Activated CD4-positive, alpha-beta memory T cell treated with anti-CD3 and anti-CD28 coated beads for 36 hours (primary cell): ENCODE measurements at regions not wholly inside any gene's neighbourhood (a gene's known extent, or its start where the extent isn't known, plus 50 kb on each side); places are given as distances from the start of the nearest gene placed in this dataset.
"Not testable (repeated sequence)": the region's sequence is repeated elsewhere in the genome, so short reads cannot be mapped to it uniquely, and the experiment has no call there.

Experiments
- CTCF ChIA-PET: fragments of 350-600 bp; sonication (Branson Sonifier 250); formaldehyde crosslinking; loops from one replicate; lab custom pipeline; 2021; ENCODE audit warnings: antibody characterized with exemption, inconsistent platforms; lab: Charles Lee
- POLR2A ChIA-PET: fragments of 350-600 bp; sonication (Branson Sonifier 250); formaldehyde crosslinking; loops from one replicate; lab custom pipeline; 2021; ENCODE audit warnings: antibody characterized with exemption; lab: Charles Lee
- DNase-seq: peaks from one replicate; pipeline ENCODE4 v3.0.0-alpha.2; 2020
- H3K27ac Mint-ChIP-seq: one replicate; pipeline ENCODE4 v1.8.0; 2021; ENCODE audit warnings: mixed read lengths
- H3K27me3 Mint-ChIP-seq: one replicate; pipeline ENCODE4 v1.8.0; 2021; ENCODE audit warnings: mixed read lengths
- H3K36me3 Mint-ChIP-seq: one replicate; pipeline ENCODE4 v1.8.0; 2021; ENCODE audit warnings: mixed read lengths
- H3K4me1 Mint-ChIP-seq: one replicate; pipeline ENCODE4 v1.8.0; 2021; ENCODE audit warnings: low read depth, mixed read lengths
- H3K4me3 Mint-ChIP-seq: one replicate; pipeline ENCODE4 v1.8.0; 2021; ENCODE audit warnings: mild to moderate bottlenecking, mixed read lengths
- H3K9me3 Mint-ChIP-seq: one replicate; pipeline ENCODE4 v1.8.0; 2021; ENCODE audit warnings: mixed read lengths
- intact Hi-C: fragments of 100-400 bp; cut with micrococcal nuclease; formaldehyde crosslinking; loops from one replicate; pipeline ENCODE4 v1.15.1; 2023

GRCh38 chr12:78359520-78359919 is 505.1 kb upstream of the SYT1 start:
- Mint-ChIP-seq H3K27ac (no peak overlapping the region), H3K36me3 (no peaks in the 10 kb centered on the region), H3K4me3 (no peak overlapping the region), H3K27me3 (no peaks in the 10 kb centered on the region), H3K4me1 (no peaks in the 10 kb centered on the region), H3K9me3 (peaks cover 4% of the 10 kb centered on the region)
- no peak for DNase-seq
- ChIA-PET POLR2A (no interaction called here), CTCF (no interaction called here)
- intact Hi-C loops, result no loop called here

GRCh38 chr12:78361683-78362082 is 502.9 kb upstream of the SYT1 start:
- Mint-ChIP-seq H3K27me3 (no peaks in the 10 kb centered on the region), H3K9me3 (peaks cover 13% of the 10 kb centered on the region), H3K4me1 (no peaks in the 10 kb centered on the region), H3K4me3 (no peak overlapping the region), H3K36me3 (no peaks in the 10 kb centered on the region), H3K27ac (no peak overlapping the region)
- ChIA-PET CTCF (no interaction called here), POLR2A (no interaction called here)
- intact Hi-C loops, result no loop called here
- no peak for DNase-seq

- DNase-seq, result no peak
- H3K36me3 Mint-ChIP-seq, result no peaks in the 10 kb centered on the region
- H3K27me3 Mint-ChIP-seq, result no peaks in the 10 kb centered on the region
- H3K4me1 Mint-ChIP-seq, result no peaks in the 10 kb centered on the region
- ChIA-PET CTCF (no interaction called here), POLR2A (no interaction called here)
- peaks cover 19% of the 10 kb centered on the region for H3K9me3 Mint-ChIP-seq
- no peak overlapping the region for H3K27ac Mint-ChIP-seq
- H3K4me3 Mint-ChIP-seq, result no peak overlapping the region
- intact Hi-C loops, result no loop called here
Observed at GRCh38 chr12:78371284-78371683, 493.3 kb upstream of the SYT1 start.

GRCh38 chr12:78375461-78375860 is 489.1 kb upstream of the SYT1 start:
- Mint-ChIP-seq H3K27me3 (no peaks in the 10 kb centered on the region), H3K4me1 (no peaks in the 10 kb centered on the region), H3K4me3 (no peak overlapping the region), H3K27ac (no peak overlapping the region), H3K36me3 (no peaks in the 10 kb centered on the region), H3K9me3 (peaks cover 38% of the 10 kb centered on the region)
- DNase-seq, result no peak
- intact Hi-C loops, result no loop called here
- ChIA-PET CTCF (no interaction called here), POLR2A (no interaction called here)

- no peak overlapping the region for H3K4me3 Mint-ChIP-seq
- no peaks in the 10 kb centered on the region for H3K36me3 Mint-ChIP-seq
- POLR2A ChIA-PET, result no interaction called here
- CTCF ChIA-PET, result interaction anchor here (0.7 kb wide), 1 partner anchor 59 kb away, joined by 4 read pairs; no protein-coding TSS in a partner anchor
- H3K4me1 Mint-ChIP-seq, result no peaks in the 10 kb centered on the region
- DNase-seq, result no peak
- H3K27ac Mint-ChIP-seq, result no peak overlapping the region
- H3K27me3 Mint-ChIP-seq, result no peaks in the 10 kb centered on the region
- H3K9me3 Mint-ChIP-seq, result peaks cover 32% of the 10 kb centered on the region
- intact Hi-C loops, result no loop called here
Observed at GRCh38 chr12:78376257-78376656, 488.3 kb upstream of the SYT1 start.

- peaks cover 35% of the 10 kb centered on the region for H3K9me3 Mint-ChIP-seq
- H3K4me1 Mint-ChIP-seq, H3K27ac Mint-ChIP-seq, intact Hi-C loops, H3K27me3 Mint-ChIP-seq, POLR2A ChIA-PET, H3K36me3 Mint-ChIP-seq, H3K4me3 Mint-ChIP-seq, CTCF ChIA-PET, DNase-seq: not testable (repeated sequence)
Observed at GRCh38 chr12:78379065-78379464, 485.5 kb upstream of the SYT1 start.

GRCh38 chr12:78383414-78383813 is 481.2 kb upstream of the SYT1 start:
- no peaks in the 10 kb centered on the region for H3K36me3 Mint-ChIP-seq
- H3K9me3 Mint-ChIP-seq, result peaks cover 28% of the 10 kb centered on the region
- H3K27me3 Mint-ChIP-seq, result no peaks in the 10 kb centered on the region
- no peak overlapping the region for H3K4me3 Mint-ChIP-seq
- CTCF ChIA-PET, result no interaction called here
- H3K4me1 Mint-ChIP-seq, result no peaks in the 10 kb centered on the region
- POLR2A ChIA-PET, result no interaction called here
- no peak overlapping the region for H3K27ac Mint-ChIP-seq
- intact Hi-C loops, result no loop called here
- no peak for DNase-seq

- Mint-ChIP-seq H3K36me3 (no peaks in the 10 kb centered on the region), H3K27ac (no peak overlapping the region), H3K9me3 (peaks cover 18% of the 10 kb centered on the region), H3K27me3 (no peaks in the 10 kb centered on the region), H3K4me1 (no peaks in the 10 kb centered on the region), H3K4me3 (no peak overlapping the region)
- POLR2A ChIA-PET, result no interaction called here
- intact Hi-C loops, result no loop called here
- CTCF ChIA-PET, result no interaction called here
- no peak for DNase-seq
Observed at GRCh38 chr12:78384541-78384940, 480.0 kb upstream of the SYT1 start.

- H3K4me1 Mint-ChIP-seq, result no peaks in the 10 kb centered on the region
- DNase-seq, result no peak
- no peaks in the 10 kb centered on the region for H3K27me3 Mint-ChIP-seq
- CTCF ChIA-PET, result no interaction called here
- intact Hi-C loops, result no loop called here
- H3K9me3 Mint-ChIP-seq, result peaks cover 16% of the 10 kb centered on the region
- POLR2A ChIA-PET, result no interaction called here
- no peak overlapping the region for H3K27ac Mint-ChIP-seq
- no peaks in the 10 kb centered on the region for H3K36me3 Mint-ChIP-seq
- no peak overlapping the region for H3K4me3 Mint-ChIP-seq
Observed at GRCh38 chr12:78385541-78385940, 479.0 kb upstream of the SYT1 start.

- Mint-ChIP-seq H3K4me3 (no peak overlapping the region), H3K27ac (no peak overlapping the region), H3K9me3 (peaks cover 18% of the 10 kb centered on the region), H3K4me1 (no peaks in the 10 kb centered on the region), H3K27me3 (no peaks in the 10 kb centered on the region), H3K36me3 (no peaks in the 10 kb centered on the region)
- no peak for DNase-seq
- ChIA-PET CTCF (no interaction called here), POLR2A (no interaction called here)
- intact Hi-C loops, result no loop called here
Observed at GRCh38 chr12:78386871-78387270, 477.7 kb upstream of the SYT1 start.

GRCh38 chr12:78387721-78388120 is 476.9 kb upstream of the SYT1 start:
- CTCF ChIA-PET, result no interaction called here
- Mint-ChIP-seq H3K36me3 (no peaks in the 10 kb centered on the region), H3K9me3 (peaks cover 19% of the 10 kb centered on the region), H3K4me3 (no peak overlapping the region), H3K27me3 (no peaks in the 10 kb centered on the region), H3K27ac (no peak overlapping the region), H3K4me1 (no peaks in the 10 kb centered on the region)
- intact Hi-C loops, result no loop called here
- POLR2A ChIA-PET, result no interaction called here
- DNase-seq, result no peak

- DNase-seq, result no peak
- Mint-ChIP-seq H3K4me1 (no peaks in the 10 kb centered on the region), H3K9me3 (peaks cover 15% of the 10 kb centered on the region), H3K27ac (no peak overlapping the region), H3K27me3 (no peaks in the 10 kb centered on the region), H3K4me3 (no peak overlapping the region), H3K36me3 (no peaks in the 10 kb centered on the region)
- ChIA-PET CTCF (no interaction called here), POLR2A (no interaction called here)
- intact Hi-C loops, result no loop called here
Observed at GRCh38 chr12:78388461-78388860, 476.1 kb upstream of the SYT1 start.

- Mint-ChIP-seq H3K4me3 (no peak overlapping the region), H3K27me3 (no peaks in the 10 kb centered on the region), H3K27ac (no peak overlapping the region), H3K9me3 (peaks cover 11% of the 10 kb centered on the region), H3K4me1 (no peaks in the 10 kb centered on the region), H3K36me3 (no peaks in the 10 kb centered on the region)
- no peak for DNase-seq
- ChIA-PET CTCF (no interaction called here), POLR2A (no interaction called here)
- intact Hi-C loops, result no loop called here
Observed at GRCh38 chr12:78390920-78391319, 473.7 kb upstream of the SYT1 start.

- POLR2A ChIA-PET, result no interaction called here
- CTCF ChIA-PET, result no interaction called here
- no peak overlapping the region for H3K27ac Mint-ChIP-seq
- DNase-seq, result no peak
- peaks cover 14% of the 10 kb centered on the region for H3K9me3 Mint-ChIP-seq
- no peaks in the 10 kb centered on the region for H3K4me1 Mint-ChIP-seq
- H3K4me3 Mint-ChIP-seq, result no peak overlapping the region
- H3K27me3 Mint-ChIP-seq, result no peaks in the 10 kb centered on the region
- intact Hi-C loops, result no loop called here
- H3K36me3 Mint-ChIP-seq, result no peaks in the 10 kb centered on the region
Observed at GRCh38 chr12:78392918-78393317, 471.7 kb upstream of the SYT1 start.
